ENCODE measurements at regions not wholly inside any gene's neighbourhood (a gene's known extent, or its start where the extent isn't known, plus 50 kb on each side); places are given as distances from the start of the nearest gene placed in this dataset.

DNA sequence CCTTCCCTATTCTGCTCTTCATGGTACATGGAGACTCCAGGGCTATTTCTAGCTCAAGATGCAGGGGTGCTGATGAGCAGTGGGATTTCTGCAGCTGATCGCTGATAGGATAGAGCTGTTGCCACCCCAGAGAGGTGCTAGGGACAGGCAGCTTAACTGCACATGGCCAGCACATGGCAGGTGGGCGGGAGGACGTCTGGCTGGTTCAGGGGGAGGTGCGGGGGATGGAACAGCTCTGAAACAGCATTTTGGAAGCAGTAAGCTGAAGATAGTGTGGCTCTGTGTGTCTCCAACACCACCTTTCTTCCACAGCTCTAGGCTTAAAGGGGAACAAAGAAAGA, 151.9 kb upstream of the PELI1 start:
- TF ChIP-seq CTCF (IDR thresholded peaks at IDR 0.05) (no peak), POLR2A (IDR thresholded peaks at IDR 0.05) (no peak)

Measured in lower leg skin (tissue), 3 donors.